ENCODE measurements at regions not wholly inside any gene's neighbourhood (a gene's known extent, or its start where the extent isn't known, plus 50 kb on each side); places are given as distances from the start of the nearest gene placed in this dataset.
A peak's percentile ranks its signal among the peaks of the same experiment; 100 is the strongest.

- peaks cover 9% of the 10 kb centered on the region for H3K4me1 ChIP-seq (ENCODE audit: control insufficient read depth, insufficient read depth, low read length, unreplicated experiment)
- H3K36me3 ChIP-seq (ENCODE audit: insufficient read depth, low read length), result no peaks in the 10 kb centered on the region
- peak overlapping the region; percentile 38 for H3K27ac ChIP-seq (ENCODE audit: low read depth, low read length)
- H3K27me3 ChIP-seq (ENCODE audit: insufficient read depth, low read length), result no peaks in the 10 kb centered on the region
- H3K79me2 ChIP-seq (ENCODE audit: control insufficient read depth, insufficient read depth, low read length, unreplicated experiment), result no peaks in the 10 kb centered on the region
- H2AFZ ChIP-seq (ENCODE audit: low read length, unreplicated experiment), result peak overlapping the region; percentile 12
- no peak overlapping the region for H3K4me3 ChIP-seq (ENCODE audit: low read depth, low read length)
Observed at GRCh38 chr15:35657679-35658311, 111.8 kb upstream of the DPH6 start.

GRCh38 chr15:35663956-35664355 is 118.0 kb upstream of the DPH6 start:
- H3K4me3 ChIP-seq (ENCODE audit: low read depth, low read length), result no peak overlapping the region
- H2AFZ ChIP-seq (ENCODE audit: low read length, unreplicated experiment), result no peak overlapping the region
- H3K36me3 ChIP-seq (ENCODE audit: insufficient read depth, low read length), result no peaks in the 10 kb centered on the region
- H3K27me3 ChIP-seq (ENCODE audit: insufficient read depth, low read length), result no peaks in the 10 kb centered on the region
- H3K79me2 ChIP-seq (ENCODE audit: control insufficient read depth, insufficient read depth, low read length, unreplicated experiment), result no peaks in the 10 kb centered on the region
- H3K27ac ChIP-seq (ENCODE audit: low read depth, low read length), result no peak overlapping the region
- H3K4me1 ChIP-seq (ENCODE audit: control insufficient read depth, insufficient read depth, low read length, unreplicated experiment), result peaks cover 14% of the 10 kb centered on the region

GRCh38 chr15:35665896-35666536 is 120.1 kb upstream of the DPH6 start:
- Histone ChIP-seq H3K4me1 (ENCODE audit: control insufficient read depth, insufficient read depth, low read length, unreplicated experiment) (peaks cover 14% of the 10 kb centered on the region), H3K27ac (ENCODE audit: low read depth, low read length) (no peak overlapping the region), H3K79me2 (ENCODE audit: control insufficient read depth, insufficient read depth, low read length, unreplicated experiment) (no peaks in the 10 kb centered on the region), H3K36me3 (ENCODE audit: insufficient read depth, low read length) (no peaks in the 10 kb centered on the region), H3K4me3 (ENCODE audit: low read depth, low read length) (no peak overlapping the region), H2AFZ (ENCODE audit: low read length, unreplicated experiment) (peak overlapping the region; percentile 99), H3K27me3 (ENCODE audit: insufficient read depth, low read length) (no peaks in the 10 kb centered on the region)

- Histone ChIP-seq H3K4me3 (ENCODE audit: low read depth, low read length) (no peak overlapping the region; the same call in 1 of the 2 replicates), H3K27ac (ENCODE audit: low read depth, low read length) (no peak overlapping the region), H3K36me3 (ENCODE audit: insufficient read depth, low read length) (no peaks in the 10 kb centered on the region), H3K27me3 (ENCODE audit: insufficient read depth, low read length) (no peaks in the 10 kb centered on the region), H3K4me1 (ENCODE audit: control insufficient read depth, insufficient read depth, low read length, unreplicated experiment) (peaks cover 14% of the 10 kb centered on the region), H3K79me2 (ENCODE audit: control insufficient read depth, insufficient read depth, low read length, unreplicated experiment) (no peaks in the 10 kb centered on the region), H2AFZ (ENCODE audit: low read length, unreplicated experiment) (peak overlapping the region; percentile 82)
Observed at GRCh38 chr15:35667908-35668307, 121.9 kb upstream of the DPH6 start.

- H3K4me1 ChIP-seq (ENCODE audit: control insufficient read depth, insufficient read depth, low read length, unreplicated experiment), result peaks cover 14% of the 10 kb centered on the region
- no peak overlapping the region for H3K4me3 ChIP-seq (ENCODE audit: low read depth, low read length)
- no peaks in the 10 kb centered on the region for H3K79me2 ChIP-seq (ENCODE audit: control insufficient read depth, insufficient read depth, low read length, unreplicated experiment)
- H3K27me3 ChIP-seq (ENCODE audit: insufficient read depth, low read length), result no peaks in the 10 kb centered on the region
- H3K36me3 ChIP-seq (ENCODE audit: insufficient read depth, low read length), result no peaks in the 10 kb centered on the region
- H3K27ac ChIP-seq (ENCODE audit: low read depth, low read length), result no peak overlapping the region
- H2AFZ ChIP-seq (ENCODE audit: low read length, unreplicated experiment), result no peak overlapping the region
Observed at GRCh38 chr15:35669021-35669420, 123.1 kb upstream of the DPH6 start.

- H3K27me3 ChIP-seq (ENCODE audit: insufficient read depth, low read length), result no peaks in the 10 kb centered on the region
- no peak overlapping the region for H3K27ac ChIP-seq (ENCODE audit: low read depth, low read length)
- no peak overlapping the region for H2AFZ ChIP-seq (ENCODE audit: low read length, unreplicated experiment)
Observed at GRCh38 chr15:35669432-35670045, 123.6 kb upstream of the DPH6 start.

GRCh38 chr15:35671197-35671596 is 125.2 kb upstream of the DPH6 start:
- no peak overlapping the region for H3K27ac ChIP-seq (ENCODE audit: low read depth, low read length)
- no peaks in the 10 kb centered on the region for H3K27me3 ChIP-seq (ENCODE audit: insufficient read depth, low read length)
- peaks cover 21% of the 10 kb centered on the region for H3K4me1 ChIP-seq (ENCODE audit: control insufficient read depth, insufficient read depth, low read length, unreplicated experiment)
- H2AFZ ChIP-seq (ENCODE audit: low read length, unreplicated experiment), result no peak overlapping the region
- no peaks in the 10 kb centered on the region for H3K79me2 ChIP-seq (ENCODE audit: control insufficient read depth, insufficient read depth, low read length, unreplicated experiment)
- no peaks in the 10 kb centered on the region for H3K36me3 ChIP-seq (ENCODE audit: insufficient read depth, low read length)
- no peak overlapping the region for H3K4me3 ChIP-seq (ENCODE audit: low read depth, low read length)

More at GRCh38 chr15:35669432-35670045, 123.6 kb upstream of the DPH6 start:
- no peaks in the 10 kb centered on the region for H3K79me2 ChIP-seq (ENCODE audit: control insufficient read depth, insufficient read depth, low read length, unreplicated experiment)
- H3K4me3 ChIP-seq (ENCODE audit: low read depth, low read length), result no peak overlapping the region
- no peaks in the 10 kb centered on the region for H3K36me3 ChIP-seq (ENCODE audit: insufficient read depth, low read length)
- peaks cover 14% of the 10 kb centered on the region for H3K4me1 ChIP-seq (ENCODE audit: control insufficient read depth, insufficient read depth, low read length, unreplicated experiment)

GRCh38 chr15:35671981-35672380 is 126.0 kb upstream of the DPH6 start:
- peaks cover 18% of the 10 kb centered on the region for H3K4me1 ChIP-seq (ENCODE audit: control insufficient read depth, insufficient read depth, low read length, unreplicated experiment)
- H3K27me3 ChIP-seq (ENCODE audit: insufficient read depth, low read length), result no peaks in the 10 kb centered on the region
- no peak overlapping the region for H3K4me3 ChIP-seq (ENCODE audit: low read depth, low read length)
- H3K79me2 ChIP-seq (ENCODE audit: control insufficient read depth, insufficient read depth, low read length, unreplicated experiment), result no peaks in the 10 kb centered on the region
- no peaks in the 10 kb centered on the region for H3K36me3 ChIP-seq (ENCODE audit: insufficient read depth, low read length)
- no peak overlapping the region for H2AFZ ChIP-seq (ENCODE audit: low read length, unreplicated experiment)
- no peak overlapping the region for H3K27ac ChIP-seq (ENCODE audit: low read depth, low read length)

- Histone ChIP-seq H3K27ac (ENCODE audit: low read depth, low read length) (no peak overlapping the region), H3K27me3 (ENCODE audit: insufficient read depth, low read length) (no peaks in the 10 kb centered on the region), H3K79me2 (ENCODE audit: control insufficient read depth, insufficient read depth, low read length, unreplicated experiment) (no peaks in the 10 kb centered on the region), H2AFZ (ENCODE audit: low read length, unreplicated experiment) (no peak overlapping the region), H3K4me3 (ENCODE audit: low read depth, low read length) (no peak overlapping the region), H3K36me3 (ENCODE audit: insufficient read depth, low read length) (no peaks in the 10 kb centered on the region), H3K4me1 (ENCODE audit: control insufficient read depth, insufficient read depth, low read length, unreplicated experiment) (peaks cover 10% of the 10 kb centered on the region)
Observed at GRCh38 chr15:35673093-35673684, 127.2 kb upstream of the DPH6 start.

- Histone ChIP-seq H2AFZ (ENCODE audit: low read length, unreplicated experiment) (no peak overlapping the region), H3K4me1 (ENCODE audit: control insufficient read depth, insufficient read depth, low read length, unreplicated experiment) (peaks cover 7% of the 10 kb centered on the region), H3K4me3 (ENCODE audit: low read depth, low read length) (no peak overlapping the region), H3K27ac (ENCODE audit: low read depth, low read length) (no peak overlapping the region), H3K36me3 (ENCODE audit: insufficient read depth, low read length) (no peaks in the 10 kb centered on the region), H3K79me2 (ENCODE audit: control insufficient read depth, insufficient read depth, low read length, unreplicated experiment) (no peaks in the 10 kb centered on the region), H3K27me3 (ENCODE audit: insufficient read depth, low read length) (no peaks in the 10 kb centered on the region)
Observed at GRCh38 chr15:35674873-35675781, 129.2 kb upstream of the DPH6 start.
